ENCODE measurements at regions not wholly inside any gene's neighbourhood (a gene's known extent, or its start where the extent isn't known, plus 50 kb on each side); places are given as distances from the start of the nearest gene placed in this dataset.

GRCh38 chr15:95086531-95087252 is 855.3 kb downstream of the MCTP2 start:
- DNase-seq (ENCODE audit: low spot score): no peak
- in situ Hi-C loops (cut with HindIII; ENCODE audit: low sequenced_read_pairs): no loop called here

- DNase-seq (ENCODE audit: low spot score): no peak
Measured at GRCh38 chr15:95087253-95087609, 855.9 kb downstream of the MCTP2 start.

GRCh38 chr15:95091444-95091843 is 860.1 kb downstream of the MCTP2 start:
- DNase-seq (ENCODE audit: low spot score): no peak

More at GRCh38 chr15:95087253-95087609, 855.9 kb downstream of the MCTP2 start:
- in situ Hi-C loops (cut with HindIII; ENCODE audit: low sequenced_read_pairs): no loop called here

GRCh38 chr15:95095250-95095649 is 863.9 kb downstream of the MCTP2 start:
- in situ Hi-C loops (cut with HindIII; ENCODE audit: low sequenced_read_pairs): no loop called here
- DNase-seq (ENCODE audit: low spot score): no peak

More at GRCh38 chr15:95091444-95091843, 860.1 kb downstream of the MCTP2 start:
- in situ Hi-C loops (cut with HindIII; ENCODE audit: low sequenced_read_pairs): no loop called here

- in situ Hi-C loops (cut with HindIII; ENCODE audit: low sequenced_read_pairs): no loop called here
- DNase-seq (ENCODE audit: low spot score): no peak
Measured at GRCh38 chr15:95096651-95097050, 865.3 kb downstream of the MCTP2 start.

- no peak for DNase-seq (ENCODE audit: low spot score)
- in situ Hi-C loops (cut with HindIII; ENCODE audit: low sequenced_read_pairs): no loop called here
Measured at GRCh38 chr15:95097361-95097760, 866.0 kb downstream of the MCTP2 start.

- DNase-seq (ENCODE audit: low spot score): no peak
- in situ Hi-C loops (cut with HindIII; ENCODE audit: low sequenced_read_pairs): no loop called here
Measured at GRCh38 chr15:95105229-95105628, 873.9 kb downstream of the MCTP2 start.

GRCh38 chr15:95106801-95107200 is 875.4 kb downstream of the MCTP2 start:
- in situ Hi-C loops (cut with HindIII; ENCODE audit: low sequenced_read_pairs): no loop called here
- peak; percentile 76 for DNase-seq (ENCODE audit: low spot score)

GRCh38 chr15:95108673-95109072 is 877.3 kb downstream of the MCTP2 start:
- in situ Hi-C loops (cut with HindIII; ENCODE audit: low sequenced_read_pairs): no loop called here
- DNase-seq (ENCODE audit: low spot score): no peak

GRCh38 chr15:95111969-95112368 is 880.6 kb downstream of the MCTP2 start:
- in situ Hi-C loops (cut with HindIII; ENCODE audit: low sequenced_read_pairs): no loop called here
- no peak for DNase-seq (ENCODE audit: low spot score)

- in situ Hi-C loops (cut with HindIII; ENCODE audit: low sequenced_read_pairs): no loop called here
- DNase-seq (ENCODE audit: low spot score): no peak
Measured at GRCh38 chr15:95113041-95113440, 881.7 kb downstream of the MCTP2 start.

- in situ Hi-C loops (cut with HindIII; ENCODE audit: low sequenced_read_pairs): no loop called here
- no peak for DNase-seq (ENCODE audit: low spot score)
Measured at GRCh38 chr15:95119041-95119610, 887.8 kb downstream of the MCTP2 start.

- DNase-seq (ENCODE audit: low spot score): no peak
- in situ Hi-C loops (cut with HindIII; ENCODE audit: low sequenced_read_pairs): no loop called here
Measured at GRCh38 chr15:95120595-95120994, 889.2 kb downstream of the MCTP2 start.

GRCh38 chr15:95121191-95121590 is 889.8 kb downstream of the MCTP2 start:
- in situ Hi-C loops (cut with HindIII; ENCODE audit: low sequenced_read_pairs): no loop called here
- DNase-seq (ENCODE audit: low spot score): no peak

- no peak for DNase-seq (ENCODE audit: low spot score)
- in situ Hi-C loops (cut with HindIII; ENCODE audit: low sequenced_read_pairs): no loop called here
Measured at GRCh38 chr15:95125803-95126202, 894.4 kb downstream of the MCTP2 start.

- in situ Hi-C loops (cut with HindIII; ENCODE audit: low sequenced_read_pairs): no loop called here
- no peak for DNase-seq (ENCODE audit: low spot score)
Measured at GRCh38 chr15:95127356-95127755, 896.0 kb downstream of the MCTP2 start.

GRCh38 chr15:95129574-95129973 is 898.2 kb downstream of the MCTP2 start:
- DNase-seq (ENCODE audit: low spot score): no peak
- in situ Hi-C loops (cut with HindIII; ENCODE audit: low sequenced_read_pairs): no loop called here

GRCh38 chr15:95131131-95131556 is 899.8 kb downstream of the MCTP2 start:
- no peak for DNase-seq (ENCODE audit: low spot score)
- in situ Hi-C loops (cut with HindIII; ENCODE audit: low sequenced_read_pairs): no loop called here

- no peak for DNase-seq (ENCODE audit: low spot score)
- in situ Hi-C loops (cut with HindIII; ENCODE audit: low sequenced_read_pairs): no loop called here
Measured at GRCh38 chr15:95132774-95133173, 901.4 kb downstream of the MCTP2 start.

- in situ Hi-C loops (cut with HindIII; ENCODE audit: low sequenced_read_pairs): no loop called here
- DNase-seq (ENCODE audit: low spot score): no peak
Measured at GRCh38 chr15:95134431-95135110, 903.2 kb downstream of the MCTP2 start.

Data from G401 (cell line).